Esophagus muscularis mucosa (tissue), 4 donors: ENCODE measurements at regions not wholly inside any gene's neighbourhood (a gene's known extent, or its start where the extent isn't known, plus 50 kb on each side); places are given as distances from the start of the nearest gene placed in this dataset.

Experiments used
- DNase-seq: peaks from one replicate; pipeline ENCODE4 v3.0.0-alpha.2; 2017; ENCODE audit errors: extremely low spot score
- H3K27ac ChIP-seq, 4 donors: fragments of 200-600 bp; sonication (generic); replicated peaks in 1 of 4; 1 replicate in 3 of 4; 2 replicates in 1 of 4; pipeline ENCODE4 v1.5.1; 2016 to 2019; ENCODE audit warnings: mild to moderate bottlenecking in 1 of 4
- H3K27me3 ChIP-seq, 4 donors: fragments of 200-600 bp; sonication (generic); one replicate each; pipeline versions ENCODE4 v1.5.1 to v1.6.0; 2016 to 2019
- H3K36me3 ChIP-seq, 4 donors: fragments of 200-600 bp; sonication (generic); one replicate each; pipeline ENCODE4 v1.5.1; 2016 to 2019
- H3K4me1 ChIP-seq, 4 donors: fragments of 200-600 bp; sonication (generic); one replicate each; pipeline ENCODE4 v1.5.1; 2016 to 2019
- H3K4me3 ChIP-seq, 4 donors: fragments of 200-600 bp; sonication (generic); 1 replicate in 2 of 4; 2 replicates in 2 of 4; pipeline ENCODE4 v1.5.1; 2016 to 2019; ENCODE audit warnings: mild to moderate bottlenecking in 4 of 4, moderate library complexity in 1 of 4
- H3K9me3 ChIP-seq, 4 donors: fragments of 200-600 bp; sonication (generic); 1 replicate in 3 of 4; 2 replicates in 1 of 4; pipeline ENCODE4 v1.5.1; 2016 to 2019
- CTCF ChIP-seq, 3 experiments: fragments of 200-600 bp in 2 of 3; fragments of 450-650 bp in 1 of 3; sonication (generic) in 2 of 3; IDR thresholded peaks; one replicate each; pipeline ENCODE4 v1.5.1; 2017 to 2019; ENCODE audit warnings: antibody characterized with exemption in 3 of 3, mild to moderate bottlenecking in 2 of 3, moderate library complexity in 1 of 3
- EP300 ChIP-seq: sonication (generic); formaldehyde crosslinking; IDR thresholded peaks from one replicate; pipeline ENCODE4 v1.6.1; 2017; ENCODE audit warnings: antibody characterized with exemption
- POLR2A ChIP-seq: fragments of 450-650 bp; IDR thresholded peaks from one replicate; pipeline ENCODE4 v1.6.1; 2017; ENCODE audit warnings: antibody characterized with exemption, moderate library complexity, mild to moderate bottlenecking, low read depth
- POLR2AphosphoS5 ChIP-seq, 2 donors: sonication (generic); formaldehyde crosslinking; IDR thresholded peaks; one replicate each; pipeline ENCODE4 v1.6.1; 2017; ENCODE audit warnings: antibody characterized with exemption in 2 of 2
- WGBS: methylation state at CpG from one replicate; pipeline ENCODE4 v1.1.5; 2018; 5-methylcytosine and 5-hydroxymethylcytosine counted together
- intact Hi-C: fragments of 100-400 bp; cut with DNase I; formaldehyde crosslinking; loops from one replicate; pipeline ENCODE4 v1.15.1; 2023

DNA sequence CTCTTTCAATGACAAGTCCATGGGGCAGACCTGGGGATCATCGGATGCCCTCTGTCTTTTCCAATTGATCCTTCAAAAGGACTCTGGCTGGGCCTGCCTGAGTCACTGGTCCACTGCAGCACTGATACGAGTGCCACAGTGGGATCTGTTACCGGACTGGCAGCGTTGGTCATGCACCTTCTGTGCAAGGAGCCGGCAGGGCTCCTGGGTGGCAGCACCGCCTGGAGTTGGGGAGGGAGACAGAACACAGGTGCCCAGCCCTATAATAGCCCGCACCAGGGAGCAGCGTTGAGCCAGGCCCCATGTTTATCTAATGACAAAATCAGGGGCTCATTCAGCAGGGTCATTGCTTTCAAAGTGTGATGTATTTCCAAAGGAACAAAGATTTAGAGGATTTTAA lies 64.2 kb upstream of the NXT1 start:
- intact Hi-C loops = no loop called here
- 93% methylated on average over 8 of the region's 8 CpGs for WGBS

DNA sequence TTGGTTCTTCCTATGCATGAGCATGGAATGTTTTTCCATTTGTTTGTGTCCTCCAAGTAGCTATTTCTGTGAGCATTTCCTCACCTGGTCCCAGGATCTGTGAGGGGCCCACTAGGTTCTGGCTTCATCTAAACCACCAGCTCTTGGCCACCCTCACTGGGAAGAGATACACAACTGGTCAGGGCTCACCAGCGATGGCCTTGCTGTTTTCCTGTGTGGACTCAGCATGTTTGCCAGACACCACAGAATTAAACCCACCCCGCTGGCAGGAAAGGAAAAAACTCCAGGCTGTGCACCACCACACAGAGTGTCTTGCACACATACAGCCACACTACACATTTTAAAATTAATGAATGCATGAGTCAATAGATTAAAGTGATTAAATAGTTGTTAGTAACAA lies 65.1 kb upstream of the NXT1 start:
- peaks cover 0 to 12% (median 7%) of the 10 kb centered on the region in 4 donors for H3K4me1 ChIP-seq
- no peaks in the 10 kb centered on the region for H3K9me3 ChIP-seq
- WGBS = 100% methylated on average over 2 of the region's 2 CpGs
- peaks cover 0 to 7% (median 0%) of the 10 kb centered on the region in 4 donors for H3K27me3 ChIP-seq
- no peak for TF ChIP-seq CTCF (IDR thresholded peaks at IDR 0.05)
- no peak for TF ChIP-seq EP300
- TF ChIP-seq POLR2AphosphoS5 (IDR thresholded peaks at IDR 0.05) = no peak
- no peak for TF ChIP-seq POLR2A
- intact Hi-C loops = no loop called here
- H3K4me3 ChIP-seq = no peak overlapping the region
- H3K36me3 ChIP-seq = no peaks in the 10 kb centered on the region
- DNase-seq = no peak
- H3K27ac ChIP-seq = no peak overlapping the region

More for the DNA sequence above, 64.2 kb upstream of the NXT1 start:
- Histone ChIP-seq H3K36me3 (no peaks in the 10 kb centered on the region), H3K27me3 (peaks cover 0 to 7% (median 0%) of the 10 kb centered on the region in 4 donors), H3K4me3 (no peak overlapping the region), H3K9me3 (no peaks in the 10 kb centered on the region), H3K4me1 (peaks cover 0 to 13% (median 9%) of the 10 kb centered on the region in 4 donors), H3K27ac (no peak overlapping the region)
- no peak for DNase-seq
- no peak for TF ChIP-seq CTCF (IDR thresholded peaks at IDR 0.05)
- no peak for TF ChIP-seq EP300
- TF ChIP-seq POLR2AphosphoS5 (IDR thresholded peaks at IDR 0.05) = no peak
- no peak for TF ChIP-seq POLR2A

DNA sequence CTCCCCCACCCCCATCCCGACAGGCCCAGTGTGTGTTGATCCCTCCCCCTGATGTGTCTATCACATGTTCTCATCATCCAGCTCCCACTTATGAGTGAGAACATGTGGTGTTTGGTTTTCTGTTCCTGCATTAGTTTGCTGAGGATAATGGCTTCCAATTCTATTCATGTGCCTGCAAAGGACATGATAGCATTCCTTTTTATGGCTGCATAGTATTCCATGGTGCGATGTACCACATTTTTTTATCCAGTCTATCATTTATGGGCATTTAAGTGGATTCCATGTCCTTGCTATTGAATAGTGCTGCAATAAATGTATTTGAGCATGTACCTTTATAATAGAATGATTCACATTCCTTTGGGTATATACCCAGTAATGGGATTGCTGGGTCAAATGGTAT lies 66.6 kb upstream of the NXT1 start:
- Histone ChIP-seq H3K4me3 (no peak overlapping the region), H3K4me1 (no peaks in the 10 kb centered on the region), H3K27ac (no peak overlapping the region), H3K27me3 (no peaks in the 10 kb centered on the region), H3K36me3 (no peaks in the 10 kb centered on the region), H3K9me3 (no peaks in the 10 kb centered on the region)
- 91% methylated on average over 2 of the region's 2 CpGs for WGBS
- DNase-seq = no peak
- TF ChIP-seq CTCF (IDR thresholded peaks at IDR 0.05) (no peak), EP300 (no peak), POLR2A (no peak), POLR2AphosphoS5 (IDR thresholded peaks at IDR 0.05) (no peak)
- intact Hi-C loops = no loop called here

- no peaks in the 10 kb centered on the region for H3K36me3 ChIP-seq
- no peak overlapping the region for H3K27ac ChIP-seq
- H3K4me1 ChIP-seq = no peaks in the 10 kb centered on the region
- H3K27me3 ChIP-seq = no peaks in the 10 kb centered on the region
- DNase-seq = no peak
- intact Hi-C loops = no loop called here
- no peak overlapping the region for H3K4me3 ChIP-seq
- no peaks in the 10 kb centered on the region for H3K9me3 ChIP-seq
- WGBS = 80% methylated on average over 12 of the region's 12 CpGs
- no peak for TF ChIP-seq EP300
- TF ChIP-seq POLR2A = no peak
- no peak for TF ChIP-seq CTCF (IDR thresholded peaks at IDR 0.05)
- no peak for TF ChIP-seq POLR2AphosphoS5 (IDR thresholded peaks at IDR 0.05)
Observed at GRCh38 chr20:23283096-23283850, 67.3 kb upstream of the NXT1 start.

DNA sequence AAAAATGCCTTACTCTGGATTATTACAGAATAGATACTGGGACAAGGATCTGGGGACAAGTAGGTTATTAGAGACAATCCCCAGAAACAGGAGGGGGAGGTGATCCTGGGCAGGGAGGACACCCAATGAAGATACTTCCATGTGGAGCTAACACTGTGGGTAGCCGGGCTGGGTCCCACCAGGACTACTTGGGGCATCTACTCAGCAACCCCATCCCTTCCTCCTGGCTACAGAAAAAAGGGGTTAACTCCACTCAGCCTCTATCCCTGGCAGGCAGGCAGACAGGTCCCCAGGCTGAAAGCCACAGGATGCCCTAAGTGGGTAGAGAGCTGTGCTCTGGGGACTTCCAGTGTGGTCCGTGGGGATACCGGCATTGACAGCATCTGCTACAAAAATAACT lies 68.0 kb upstream of the NXT1 start:
- intact Hi-C loops = no loop called here
- H3K9me3 ChIP-seq = no peaks in the 10 kb centered on the region
- 79% methylated on average over 3 of the region's 3 CpGs for WGBS
- H3K4me3 ChIP-seq = no peak overlapping the region
- no peaks in the 10 kb centered on the region for H3K27me3 ChIP-seq
- no peaks in the 10 kb centered on the region for H3K4me1 ChIP-seq
- TF ChIP-seq POLR2AphosphoS5 (IDR thresholded peaks at IDR 0.05) (no peak), EP300 (no peak), POLR2A (no peak), CTCF (IDR thresholded peaks at IDR 0.05) (no peak)
- no peak for DNase-seq
- H3K27ac ChIP-seq = no peak overlapping the region
- H3K36me3 ChIP-seq = no peaks in the 10 kb centered on the region
